ENCODE measurements at regions not wholly inside any gene's neighbourhood (a gene's known extent, or its start where the extent isn't known, plus 50 kb on each side); places are given as distances from the start of the nearest gene placed in this dataset.

DNA sequence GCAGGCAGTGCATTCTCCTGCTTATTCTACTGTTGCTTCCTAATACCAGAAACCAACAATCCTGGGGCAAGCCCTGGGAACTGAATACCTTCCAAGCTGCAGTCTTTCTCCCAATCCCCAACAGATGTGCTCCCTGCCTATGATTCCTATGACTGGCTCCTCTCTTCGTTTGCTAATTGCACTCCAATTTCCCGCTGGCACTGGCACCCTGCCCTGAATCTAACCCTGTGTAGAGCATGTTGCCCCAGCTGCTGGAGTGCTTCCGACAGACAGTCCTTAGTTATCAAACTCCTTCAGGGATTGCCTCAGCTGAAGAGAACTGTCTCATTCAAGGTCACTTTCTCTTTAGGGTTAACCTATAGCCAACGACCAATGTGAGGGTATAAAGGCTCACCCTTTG lies 214.1 kb downstream of the NECTIN3 start:
- TF ChIP-seq ZFP30 (CRISPR knock-in tag; IDR thresholded peaks at IDR 0.05), result no peak
- TF ChIP-seq TCF4 (CRISPR knock-in tag; IDR thresholded peaks at IDR 0.05; ENCODE audit: borderline replicate concordance), result no peak
- no peak for TF ChIP-seq CSDC2 (CRISPR knock-in tag; IDR thresholded peaks at IDR 0.05)
- TF ChIP-seq, protein P1, sequence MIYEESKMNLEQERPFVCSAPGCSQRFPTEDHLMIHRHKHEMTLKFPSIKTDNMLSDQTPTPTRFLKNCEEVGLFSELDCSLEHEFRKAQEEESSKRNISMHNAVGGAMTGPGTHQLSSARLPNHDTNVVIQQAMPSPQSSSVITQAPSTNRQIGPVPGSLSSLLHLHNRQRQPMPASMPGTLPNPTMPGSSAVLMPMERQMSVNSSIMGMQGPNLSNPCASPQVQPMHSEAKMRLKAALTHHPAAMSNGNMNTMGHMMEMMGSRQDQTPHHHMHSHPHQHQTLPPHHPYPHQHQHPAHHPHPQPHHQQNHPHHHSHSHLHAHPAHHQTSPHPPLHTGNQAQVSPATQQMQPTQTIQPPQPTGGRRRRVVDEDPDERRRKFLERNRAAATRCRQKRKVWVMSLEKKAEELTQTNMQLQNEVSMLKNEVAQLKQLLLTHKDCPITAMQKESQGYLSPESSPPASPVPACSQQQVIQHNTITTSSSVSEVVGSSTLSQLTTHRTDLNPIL (CRISPR knock-in tag; IDR thresholded peaks at IDR 0.05; ENCODE audit: low read depth), result no peak
- no peak for TF ChIP-seq RARB (CRISPR knock-in tag; IDR thresholded peaks at IDR 0.05)
- no peak for TF ChIP-seq ZNF565 (CRISPR knock-in tag; conservative IDR thresholded peaks at IDR 0.05; ENCODE audit: low read depth)
- no peak for TF ChIP-seq OSR1 (CRISPR knock-in tag; IDR thresholded peaks at IDR 0.05)
- TF ChIP-seq ISL1 (CRISPR knock-in tag; IDR thresholded peaks at IDR 0.05), result no peak
- no peak for TF ChIP-seq SNAI2 (CRISPR knock-in tag; IDR thresholded peaks at IDR 0.05)
